ENCODE measurements at regions not wholly inside any gene's neighbourhood (a gene's known extent, or its start where the extent isn't known, plus 50 kb on each side); places are given as distances from the start of the nearest gene placed in this dataset.

DNA sequence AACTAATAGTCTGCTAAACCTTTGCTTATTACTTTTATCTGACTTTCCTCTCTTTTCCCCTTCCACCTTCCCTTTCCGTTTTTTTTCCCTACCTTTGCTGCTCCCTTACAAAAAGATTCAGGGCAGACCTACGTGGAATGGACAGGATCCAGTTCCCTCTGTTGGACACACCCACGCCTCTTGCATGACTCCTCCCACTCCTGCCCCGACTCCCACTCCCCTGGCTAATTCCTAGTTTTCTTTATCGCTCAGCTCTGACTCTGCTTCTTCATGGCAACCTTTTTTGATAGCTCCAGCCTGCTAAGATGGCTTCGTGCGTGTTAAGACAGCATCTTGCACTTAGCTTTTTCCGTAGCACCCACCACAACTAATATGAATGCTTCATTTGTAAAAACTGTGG is 715.6 kb upstream of the NRSN1 start:
- no peak overlapping the region for H3K27ac ChIP-seq
- H3K4me1 ChIP-seq: no peaks in the 10 kb centered on the region
- DNase-seq (ENCODE audit: low read depth in 1 of 2, low spot score in 1 of 2) (no peak), ATAC-seq (no peak), FAIRE-seq (no peak)
- ChIA-PET POLR2A (no interaction called here), CTCF (no interaction called here)
- no peak overlapping the region for H3K4me2 ChIP-seq
- 63% methylated on average over 8 of the region's 8 CpGs for WGBS (ENCODE audit: missing lambda C conversion rate)
- H3K4me3 ChIP-seq: no peak overlapping the region
- no peaks in the 10 kb centered on the region for H3K9me3 ChIP-seq
- no peak for TF ChIP-seq ESRRA (IDR thresholded peaks at IDR 0.05; ENCODE audit: borderline replicate concordance, low read length)

- DNase-seq (ENCODE audit: low read depth in 1 of 2, low spot score in 1 of 2) (no peak), ATAC-seq (no peak), FAIRE-seq (no peak)
- no peaks in the 10 kb centered on the region for H3K9me3 ChIP-seq
- no peak overlapping the region for H3K27ac ChIP-seq
- ChIA-PET POLR2A (no interaction called here), CTCF (interaction anchor here (1.0 kb wide), 1 partner anchor 387 kb away, joined by 3 read pairs; no protein-coding TSS in a partner anchor)
- H3K4me3 ChIP-seq: no peak overlapping the region
- H3K4me1 ChIP-seq: no peaks in the 10 kb centered on the region
- no peak for TF ChIP-seq RARB (CRISPR knock-in tag; IDR thresholded peaks at IDR 0.05)
- TF ChIP-seq FOXS1 (CRISPR knock-in tag; IDR thresholded peaks at IDR 0.05): no peak
- TF ChIP-seq MAFK (IDR thresholded peaks at IDR 0.05; ENCODE audit: partially characterized antibody): no peak
- no peak overlapping the region for H3K4me2 ChIP-seq
Measured at GRCh38 chr6:23412770-23413169, 713.2 kb upstream of the NRSN1 start.

DNA sequence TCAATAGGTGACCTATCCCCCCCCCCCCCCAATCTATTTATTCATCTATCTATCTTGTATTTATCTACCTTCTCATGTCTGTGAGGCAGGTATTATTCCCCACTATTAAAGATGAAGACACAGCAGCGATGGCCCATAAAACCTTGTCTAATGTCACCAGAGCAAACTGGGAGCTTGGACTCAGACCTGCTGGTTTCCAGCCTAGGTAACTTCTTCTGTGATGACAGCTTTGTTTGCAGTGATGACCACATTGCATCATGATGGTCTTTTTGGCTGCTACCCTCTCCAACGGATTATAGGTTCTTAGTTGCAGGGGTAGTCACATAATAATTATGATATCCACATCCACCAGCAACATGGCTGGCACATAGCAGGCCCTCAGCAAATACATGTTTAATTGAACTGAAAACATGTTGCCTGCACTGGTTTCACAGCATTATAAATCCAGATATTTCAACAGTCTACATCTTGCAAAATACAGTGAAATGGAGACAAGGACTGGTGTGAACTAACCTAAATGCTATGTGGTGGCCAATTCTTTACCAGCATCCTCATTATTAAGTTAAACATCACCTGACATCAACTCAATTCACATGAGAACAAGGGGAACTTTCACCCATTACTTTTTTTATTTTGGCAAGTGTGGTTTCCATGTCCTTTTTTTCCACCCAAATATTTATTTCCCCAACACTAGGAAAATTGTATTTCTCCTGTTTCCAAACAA is 712.5 kb upstream of the NRSN1 start:
- H3K4me2 ChIP-seq: no peak overlapping the region
- ChIA-PET POLR2A (interaction anchor here (0.5 to 1.4 kb wide), 2 partner anchors 1267 to 1820 kb away, joined by 3 to 7 read pairs; partner anchors contain the start of gene SOX4), CTCF (interaction anchor here (1.0 kb wide), 1 partner anchor 387 kb away, joined by 3 read pairs; no protein-coding TSS in a partner anchor)
- H3K4me3 ChIP-seq: no peak overlapping the region
- no peak overlapping the region for H3K27ac ChIP-seq
- no peak for TF ChIP-seq BHLHE40 (IDR thresholded peaks at IDR 0.05; ENCODE audit: low read depth, low read length)
- no peaks in the 10 kb centered on the region for H3K9me3 ChIP-seq
- ATAC-seq (no peak), DNase-seq (ENCODE audit: low read depth in 1 of 2, low spot score in 1 of 2) (no peak), FAIRE-seq (no peak)
- WGBS (ENCODE audit: missing lambda C conversion rate): 46% methylated on average over 2 of the region's 2 CpGs
- H3K4me1 ChIP-seq: no peaks in the 10 kb centered on the region

- DNase-seq (ENCODE audit: low read depth in 1 of 2, low spot score in 1 of 2) (no peak), FAIRE-seq (no peak), ATAC-seq (no peak)
- no peak overlapping the region for H3K27ac ChIP-seq
- no peak overlapping the region for H3K4me2 ChIP-seq
- 43% methylated on average over 2 of the region's 2 CpGs for WGBS (ENCODE audit: missing lambda C conversion rate)
- POLR2A ChIA-PET: interaction anchor here (0.5 to 1.4 kb wide), 2 partner anchors 1268 to 1820 kb away, joined by 3 to 7 read pairs; partner anchors contain the start of gene SOX4
- TF ChIP-seq NPAS2 (CRISPR knock-in tag; IDR thresholded peaks at IDR 0.05; ENCODE audit: borderline replicate concordance) (no peak), CBX8 (IDR thresholded peaks at IDR 0.05) (no peak), HOXA7 (CRISPR knock-in tag; IDR thresholded peaks at IDR 0.05) (no peak), FOSL2 (IDR thresholded peaks at IDR 0.05) (no peak), FOSL2 (CRISPR knock-in tag; IDR thresholded peaks at IDR 0.05) (no peak), MYC (IDR thresholded peaks at IDR 0.05; ENCODE audit: borderline replicate concordance, low read length) (no peak), RAD21 (conservative IDR thresholded peaks at IDR 0.05 in 1 of 2, IDR thresholded peaks at IDR 0.05 in 1 of 2) (0 out of 5 replicates have a peak, but pooled peaks of 1 of the 2 experiments have one; percentile 8), MAZ (IDR thresholded peaks at IDR 0.05; ENCODE audit: borderline replicate concordance, low read depth, low read length) (no peak), FOSB (CRISPR knock-in tag; IDR thresholded peaks at IDR 0.05) (no peak)
- H3K4me3 ChIP-seq: no peak overlapping the region
- no peaks in the 10 kb centered on the region for H3K4me1 ChIP-seq
- CTCF ChIA-PET: interaction anchor here (1.0 kb wide), 1 partner anchor 388 kb away, joined by 3 read pairs; no protein-coding TSS in a partner anchor
- no peaks in the 10 kb centered on the region for H3K9me3 ChIP-seq
Measured at GRCh38 chr6:23414051-23414445, 712.0 kb upstream of the NRSN1 start.

GRCh38 chr6:23414922-23415321 is 711.1 kb upstream of the NRSN1 start:
- CTCF ChIA-PET: no interaction called here
- TF ChIP-seq, protein P1, sequence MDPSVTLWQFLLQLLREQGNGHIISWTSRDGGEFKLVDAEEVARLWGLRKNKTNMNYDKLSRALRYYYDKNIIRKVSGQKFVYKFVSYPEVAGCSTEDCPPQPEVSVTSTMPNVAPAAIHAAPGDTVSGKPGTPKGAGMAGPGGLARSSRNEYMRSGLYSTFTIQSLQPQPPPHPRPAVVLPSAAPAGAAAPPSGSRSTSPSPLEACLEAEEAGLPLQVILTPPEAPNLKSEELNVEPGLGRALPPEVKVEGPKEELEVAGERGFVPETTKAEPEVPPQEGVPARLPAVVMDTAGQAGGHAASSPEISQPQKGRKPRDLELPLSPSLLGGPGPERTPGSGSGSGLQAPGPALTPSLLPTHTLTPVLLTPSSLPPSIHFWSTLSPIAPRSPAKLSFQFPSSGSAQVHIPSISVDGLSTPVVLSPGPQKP (IDR thresholded peaks at IDR 0.05; ENCODE audit: low read depth, low read length): no peak
- TF ChIP-seq HDAC2 (IDR thresholded peaks at IDR 0.05): no peak
- TF ChIP-seq FOSB (CRISPR knock-in tag; IDR thresholded peaks at IDR 0.05): no peak
- no peak for TF ChIP-seq MAX (IDR thresholded peaks at IDR 0.05)
- TF ChIP-seq PBX3 (IDR thresholded peaks at IDR 0.05): no peak
- TF ChIP-seq HOXB13 (CRISPR knock-in tag; IDR thresholded peaks at IDR 0.05; ENCODE audit: low read depth): no peak
- no peak for TF ChIP-seq HMGXB4 (CRISPR knock-in tag; IDR thresholded peaks at IDR 0.05; ENCODE audit: borderline replicate concordance)
- no peak for TF ChIP-seq CHD2 (IDR thresholded peaks at IDR 0.05; ENCODE audit: low read length, partially characterized antibody)
- no peak for DNase-seq (ENCODE audit: low read depth in 1 of 2, low spot score in 1 of 2)
- POLR2A ChIA-PET: no interaction called here
- Histone ChIP-seq H3K27ac (no peak overlapping the region), H3K9me3 (no peaks in the 10 kb centered on the region), H3K4me2 (no peak overlapping the region), H3K4me3 (no peak overlapping the region), H3K4me1 (no peaks in the 10 kb centered on the region)
- no peak for FAIRE-seq
- ATAC-seq: no peak
- 60% methylated on average over 3 of the region's 3 CpGs for WGBS (ENCODE audit: missing lambda C conversion rate)

Data from A549 (cell line).